ENCODE measurements at regions not wholly inside any gene's neighbourhood (a gene's known extent, or its start where the extent isn't known, plus 50 kb on each side); places are given as distances from the start of the nearest gene placed in this dataset.

- no peaks in the 10 kb centered on the region for H3K27me3 ChIP-seq (ENCODE audit: control insufficient read depth in 2 of 2, insufficient read depth in 2 of 2, low read length in 2 of 2)
- H3K9me1 ChIP-seq (replicated peaks; ENCODE audit: control insufficient read depth, extremely low read depth, insufficient read depth, low read length): no peaks in the 10 kb centered on the region
- H3K79me2 ChIP-seq (ENCODE audit: control insufficient read depth, insufficient read depth, low read length): no peaks in the 10 kb centered on the region
- H2AFZ ChIP-seq (ENCODE audit: low read depth, low read length): no peak overlapping the region
- DNase-seq (ENCODE audit: low read depth, low spot score) (no peak), FAIRE-seq (no peak)
- TF ChIP-seq JUN (IDR thresholded peaks at IDR 0.05; ENCODE audit: borderline replicate concordance, insufficient read depth, insufficient read length, low read depth): no peak
- no peak for TF ChIP-seq POLR2AphosphoS5 (IDR thresholded peaks at IDR 0.05; ENCODE audit: insufficient read depth, low read depth, low read length)
- no peak for TF ChIP-seq FOS (IDR thresholded peaks at IDR 0.05; ENCODE audit: borderline replicate concordance, insufficient read depth, low read length)
- TF ChIP-seq MYC (IDR thresholded peaks at IDR 0.05; ENCODE audit: low read depth, low read length): no peak
- no peak for TF ChIP-seq CTCF (IDR thresholded peaks at IDR 0.05; ENCODE audit: extremely low read depth in 1 of 2, insufficient read depth in 1 of 2, low read depth in 1 of 2, low read length in 2 of 2)
- TF ChIP-seq POLR2A (IDR thresholded peaks at IDR 0.05; ENCODE audit: low read depth, low read length): no peak
- TF ChIP-seq EZH2 (IDR thresholded peaks at IDR 0.05; ENCODE audit: borderline replicate concordance, low read depth, low read length, severe bottlenecking): no peak
- no peak for TF ChIP-seq GATA2 (IDR thresholded peaks at IDR 0.05; ENCODE audit: insufficient read depth, insufficient read length, low read depth, low read length)
- no peak for TF ChIP-seq MAX (IDR thresholded peaks at IDR 0.05; ENCODE audit: insufficient read depth, insufficient read length)
- ChIA-PET CTCF (no interaction called here), POLR2A (interaction anchor here (0.6 kb wide), 1 partner anchor 12 kb away, joined by 3 read pairs; no protein-coding TSS in a partner anchor)
- H3K4me1 ChIP-seq (ENCODE audit: control insufficient read depth, extremely low read depth, insufficient read depth, low read length): no peaks in the 10 kb centered on the region
- H3K4me2 ChIP-seq (ENCODE audit: insufficient read depth, low read length): no peak overlapping the region
- no TSS peak for BruUV-seq (replicated peaks)
- H3K36me3 ChIP-seq (ENCODE audit: control insufficient read depth in 2 of 2, extremely low read depth in 1 of 2, insufficient read depth in 2 of 2, low read length in 2 of 2): no peaks in the 10 kb centered on the region
- no peaks in the 10 kb centered on the region for H3K9me3 ChIP-seq (replicated peaks; ENCODE audit: control insufficient read depth, insufficient read depth, low read length)
- dilution Hi-C loops (cut with MboI; ENCODE audit: extremely low pct_ligation_motif_present, low sequenced_read_pairs): no loop called here
- intact Hi-C loops (cut with micrococcal nuclease): no loop called here
- no peak overlapping the region for H3K4me3 ChIP-seq (replicated peaks in 1 of 3; ENCODE audit: insufficient read depth in 1 of 3, low read depth in 1 of 3, low read length in 3 of 3)
- H3K9ac ChIP-seq (replicated peaks; ENCODE audit: extremely low read depth, insufficient read depth, low read length): no peak overlapping the region
- no peak overlapping the region for H3K27ac ChIP-seq (ENCODE audit: insufficient read depth, low read depth, low read length)
- no peaks in the 10 kb centered on the region for H4K20me1 ChIP-seq (replicated peaks; ENCODE audit: control insufficient read depth, extremely low read depth, insufficient read depth, low read length)
These were observed 85.4 kb upstream of the DHX15 start for GRCh38 chr4:24669751-24670150.

Measured in endothelial cell of umbilical vein (primary cell).